Activated CD4-positive, alpha-beta T cell treated with anti-CD3 and anti-CD28 coated beads for 48 hours (primary cell): ENCODE measurements at regions not wholly inside any gene's neighbourhood (a gene's known extent, or its start where the extent isn't known, plus 50 kb on each side); places are given as distances from the start of the nearest gene placed in this dataset.

Experiments
- DNase-seq: peaks from one replicate; pipeline ENCODE4 v3.0.0-alpha.2; 2020

DNA sequence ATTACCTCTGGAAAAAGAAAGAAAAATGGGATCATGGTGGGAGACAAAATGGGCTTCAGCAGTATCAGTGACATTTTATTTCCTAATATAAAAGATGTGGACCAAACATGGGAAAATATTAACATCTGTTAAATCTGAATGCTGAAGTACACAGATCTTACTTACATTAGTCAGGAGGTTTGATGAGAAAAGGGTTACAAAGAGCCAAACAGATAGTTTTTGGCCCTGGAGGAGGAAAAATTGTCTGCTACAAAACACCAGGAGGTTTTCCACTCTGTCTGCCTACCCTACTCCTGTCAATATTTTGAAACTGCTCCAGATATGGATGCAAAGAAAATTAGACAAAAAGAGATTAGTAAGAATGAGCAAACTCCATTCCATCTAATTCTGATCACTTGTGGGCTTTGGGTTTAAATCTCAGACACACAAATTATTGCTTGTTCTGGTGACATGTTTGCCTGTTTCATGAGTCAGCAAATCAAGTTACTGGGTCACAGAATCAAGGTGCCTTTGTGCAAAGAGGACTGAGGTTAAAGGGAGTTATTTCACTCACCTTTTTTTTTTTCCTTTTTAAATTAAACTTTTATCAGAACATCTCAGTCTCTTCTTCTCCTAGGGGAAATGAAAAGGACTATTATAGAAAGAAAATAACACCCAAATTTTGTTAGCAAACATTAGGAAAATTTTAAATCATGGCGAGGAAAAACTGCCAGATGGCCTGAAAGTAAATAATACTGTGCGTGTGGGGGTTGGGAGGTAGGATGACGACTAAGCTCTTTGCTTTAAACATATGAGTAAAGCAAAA lies 87.0 kb upstream of the SPATS2L start:
- DNase-seq = no peak

DNA sequence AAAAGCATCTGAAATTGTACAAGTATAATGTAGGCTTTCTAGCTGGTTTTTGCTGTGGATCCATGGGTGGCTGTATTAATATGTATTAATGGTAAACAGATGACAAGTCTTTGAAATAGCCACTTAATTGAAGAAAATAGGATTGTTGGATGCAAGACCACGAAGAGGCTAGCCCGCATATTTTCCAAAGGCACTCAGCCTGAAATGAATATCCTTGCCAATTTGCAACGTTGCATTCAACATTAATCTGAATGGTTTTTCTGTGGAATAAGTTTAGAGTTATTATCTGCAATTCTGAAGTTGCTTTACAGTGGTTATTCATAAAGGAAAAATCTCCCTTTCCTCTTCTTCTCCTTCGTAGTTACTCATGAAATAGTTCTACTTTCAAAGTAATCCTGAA lies 86.2 kb upstream of the SPATS2L start:
- DNase-seq = no peak

DNA sequence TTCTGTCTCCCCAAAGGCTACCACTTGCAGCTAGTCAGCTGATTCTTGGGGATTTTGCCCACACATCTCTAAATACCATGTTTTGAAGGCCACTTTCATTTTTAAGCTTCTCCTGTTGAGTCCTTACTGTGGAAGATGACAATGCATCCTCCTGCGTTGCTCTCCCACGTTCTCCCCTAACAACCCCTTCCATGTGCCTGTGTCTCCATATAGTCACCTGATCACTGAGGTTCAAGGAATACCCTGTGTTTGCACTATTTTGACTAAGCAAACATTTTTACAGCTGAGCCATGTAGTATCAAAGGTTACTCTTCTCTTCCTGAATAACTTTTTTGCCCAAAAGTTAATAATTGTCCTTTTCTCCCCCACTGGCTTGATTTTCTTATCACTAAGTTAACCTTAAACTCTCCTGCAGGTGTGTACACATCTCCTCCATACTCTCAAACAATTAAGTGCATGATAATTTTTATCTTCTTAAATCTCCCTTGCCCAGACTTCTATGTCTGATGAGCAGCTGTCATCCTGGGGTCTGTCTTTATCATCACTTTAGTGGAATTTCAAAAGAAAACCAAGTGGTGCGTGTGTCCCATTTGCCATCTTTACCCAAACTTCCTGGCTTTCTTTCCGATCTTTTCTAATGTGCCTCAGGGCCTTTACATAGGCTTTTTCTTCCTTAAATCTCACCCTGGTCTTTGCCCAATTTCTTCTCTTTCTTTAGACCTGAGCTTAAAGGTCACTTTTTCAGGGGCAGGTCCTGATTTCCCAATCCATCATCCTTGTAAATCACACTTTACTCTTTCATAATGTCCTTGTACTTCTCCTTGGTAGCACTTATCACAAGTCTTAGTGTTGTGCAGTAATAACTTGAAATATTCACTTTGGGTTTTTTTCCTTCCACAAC lies 85.2 kb upstream of the SPATS2L start:
- no peak for DNase-seq

DNA sequence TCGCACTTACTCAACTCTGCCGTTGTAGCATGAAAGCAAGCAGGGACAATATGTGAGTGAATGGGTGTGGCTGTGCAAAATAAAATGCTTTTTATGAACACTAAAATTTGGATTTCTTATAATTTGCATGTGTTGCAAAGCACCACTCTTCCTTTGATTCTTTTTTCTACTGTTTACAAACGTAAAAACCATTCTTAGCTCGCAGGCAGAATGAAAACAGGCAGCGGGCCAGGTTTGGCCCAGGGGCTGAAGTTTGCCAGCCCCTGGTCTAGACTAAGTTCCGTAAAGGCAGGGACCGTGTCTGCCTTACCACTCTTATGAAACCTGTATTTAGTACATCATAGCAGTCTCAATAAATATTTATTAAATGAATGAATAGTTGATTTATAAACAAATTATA lies 83.7 kb upstream of the SPATS2L start:
- DNase-seq = no peak

DNA sequence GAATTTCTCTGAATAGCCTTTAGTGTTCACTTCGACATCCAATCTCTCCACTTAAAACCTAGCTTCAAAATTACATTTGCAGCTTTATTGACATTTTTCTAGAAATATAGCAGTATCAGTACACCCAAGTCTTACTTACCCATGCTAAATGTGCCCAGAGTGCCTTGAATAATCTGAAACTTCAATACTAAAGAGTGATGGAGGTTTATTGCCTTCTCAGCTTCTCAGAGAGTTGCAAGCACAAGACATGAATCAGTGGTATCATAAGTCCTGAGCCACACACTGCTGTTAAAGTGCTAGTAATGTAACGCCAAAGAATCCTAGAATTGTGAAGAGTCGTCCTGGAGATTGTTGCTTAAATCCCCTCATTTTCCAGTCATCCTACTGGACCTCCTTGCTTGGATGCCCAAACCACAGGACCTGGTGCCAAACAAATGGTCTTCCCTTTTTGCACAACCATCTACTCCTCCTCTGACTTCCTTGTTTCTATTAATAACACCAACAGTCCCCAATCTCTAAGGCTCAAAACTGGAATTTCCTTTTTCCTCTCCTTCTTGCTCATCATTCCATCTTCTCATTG lies 83.2 kb upstream of the SPATS2L start:
- no peak for DNase-seq

DNA sequence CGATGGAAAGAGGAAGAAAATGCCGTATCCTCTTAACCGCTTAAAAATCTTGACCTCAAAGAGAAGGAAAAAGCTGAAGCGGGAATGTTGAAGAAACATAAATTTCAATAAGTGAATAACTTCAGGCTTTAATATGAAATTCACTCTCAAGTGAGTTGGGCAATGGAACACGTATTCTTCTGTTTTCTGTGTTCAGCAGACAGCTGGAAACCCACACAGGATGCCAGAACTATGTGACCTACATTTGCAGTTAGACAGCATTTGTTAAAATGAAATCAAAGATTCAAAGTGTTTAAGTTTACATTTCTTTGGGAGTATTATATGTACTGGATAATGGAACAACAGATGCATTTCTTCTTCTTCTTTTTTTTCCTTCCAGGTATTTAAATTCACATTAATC lies 80.5 kb upstream of the SPATS2L start:
- no peak for DNase-seq

DNA sequence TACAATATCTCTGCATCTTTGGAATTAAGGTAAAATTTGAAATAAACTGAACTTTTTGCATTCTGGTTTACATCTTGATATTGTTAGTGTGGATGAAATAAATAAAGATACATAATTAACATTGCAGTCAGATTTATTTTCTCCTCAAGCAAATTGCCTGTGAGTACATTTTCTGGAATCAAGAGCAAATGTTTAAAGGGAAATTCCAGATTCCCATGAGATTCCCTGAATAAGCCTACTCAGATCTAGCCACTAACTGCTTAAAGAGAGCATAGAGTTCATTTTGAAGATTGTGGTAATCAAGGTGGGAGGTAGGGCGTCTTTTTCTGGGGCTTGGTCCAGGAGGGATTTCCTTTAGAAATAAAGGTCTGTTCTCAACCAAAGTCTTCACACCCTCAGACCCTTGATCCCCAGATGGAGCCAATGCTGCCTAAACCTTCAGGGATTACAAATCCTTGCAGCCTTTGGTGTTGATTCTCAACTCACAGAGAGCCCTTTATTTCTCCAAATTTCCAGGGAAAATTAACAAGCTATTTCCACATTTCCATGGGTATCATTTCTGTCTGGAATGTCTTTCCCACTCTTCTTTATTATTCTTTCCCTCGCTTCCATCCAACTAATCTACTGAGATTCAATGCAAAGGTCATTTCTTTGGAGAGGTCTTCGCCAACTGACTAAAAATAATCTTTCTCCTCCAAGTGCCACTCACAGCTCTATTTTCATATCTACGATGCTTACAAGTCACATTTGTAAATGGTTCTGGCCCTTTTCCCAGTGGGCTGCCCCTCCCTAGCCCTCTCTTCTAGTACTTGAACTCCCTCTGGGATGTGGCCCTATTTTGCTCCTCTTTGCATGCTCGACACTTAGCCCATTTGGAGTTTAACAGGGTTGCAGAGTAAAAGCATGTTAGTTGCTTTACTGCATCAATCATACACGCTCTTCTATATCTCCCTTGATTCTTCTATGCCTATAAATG lies 79.8 kb upstream of the SPATS2L start:
- DNase-seq = no peak

DNA sequence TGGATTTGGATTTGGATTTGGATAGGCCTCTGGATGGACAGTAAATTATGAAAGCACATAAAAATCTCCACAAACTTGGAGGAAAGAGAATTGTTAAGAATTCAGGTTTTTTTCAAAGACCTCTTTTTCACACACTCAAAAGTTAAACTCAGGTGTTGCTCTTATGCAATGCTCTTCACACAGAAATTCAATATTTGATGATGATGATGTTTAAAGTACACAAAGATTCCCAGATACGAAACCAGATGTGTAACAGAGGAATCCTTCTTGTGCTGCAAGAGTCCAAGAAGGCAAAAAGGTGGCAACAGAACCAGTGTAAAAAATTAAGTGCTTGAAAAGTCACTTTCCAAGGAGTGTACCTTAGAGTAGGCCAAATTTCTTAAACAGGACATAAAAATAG lies 75.8 kb upstream of the SPATS2L start:
- DNase-seq = no peak

DNA sequence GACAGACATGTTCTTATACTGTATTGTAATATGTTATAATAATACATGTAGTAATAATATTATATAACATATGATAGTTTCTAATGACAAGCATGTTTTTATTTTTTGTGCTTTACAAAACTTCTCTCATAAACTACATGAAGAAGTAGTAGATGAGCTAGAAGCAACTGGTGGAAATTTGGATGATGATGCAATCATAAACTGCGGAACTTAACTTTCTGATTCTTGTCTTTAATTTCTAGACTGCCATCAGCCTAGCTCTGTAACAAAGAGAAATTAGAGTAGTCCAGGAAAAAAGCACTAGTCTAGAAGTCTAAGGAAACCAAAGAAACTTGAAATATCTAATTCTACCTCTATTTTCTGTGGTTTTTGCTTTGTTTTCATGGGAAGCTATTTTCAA lies 71.0 kb upstream of the SPATS2L start:
- DNase-seq = no peak

DNA sequence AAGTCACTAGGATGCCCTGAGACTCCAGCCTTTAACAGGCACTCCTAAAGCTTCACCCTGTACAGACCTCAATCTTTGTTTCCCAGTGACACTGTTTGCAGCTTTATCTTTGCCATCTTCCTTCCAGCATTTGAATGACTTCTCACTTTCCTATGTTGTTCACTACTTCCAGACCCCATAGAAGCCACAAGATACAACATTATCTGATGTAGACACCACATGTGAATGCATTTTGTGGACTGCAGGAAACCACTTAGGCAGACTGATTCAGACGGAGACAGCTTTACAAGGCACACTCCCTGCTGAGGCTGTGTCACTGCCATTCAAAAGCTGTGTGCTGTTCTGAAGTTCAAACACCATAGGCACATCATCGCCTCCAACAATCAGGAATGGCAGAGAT lies 67.3 kb upstream of the SPATS2L start:
- DNase-seq = peak; percentile 21

DNA sequence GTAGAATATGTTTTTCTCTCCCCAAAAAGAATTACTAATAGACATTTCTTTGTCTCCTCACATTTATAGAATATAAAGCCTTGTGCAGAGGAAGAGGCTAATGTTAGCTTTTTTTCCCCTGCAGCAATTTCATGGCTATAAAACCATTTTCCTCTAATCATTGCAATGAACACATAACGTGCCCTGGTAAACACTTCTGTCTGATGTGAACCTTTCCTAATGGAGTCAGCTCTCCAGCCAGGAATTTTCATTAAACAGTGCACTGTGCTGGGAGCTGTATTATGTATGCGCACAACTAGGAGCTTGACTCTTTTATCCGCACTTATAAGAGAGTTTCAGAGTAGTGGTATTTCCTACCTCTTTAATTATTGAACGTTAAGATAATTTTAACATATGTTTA lies 63.9 kb upstream of the SPATS2L start:
- no peak for DNase-seq

DNA sequence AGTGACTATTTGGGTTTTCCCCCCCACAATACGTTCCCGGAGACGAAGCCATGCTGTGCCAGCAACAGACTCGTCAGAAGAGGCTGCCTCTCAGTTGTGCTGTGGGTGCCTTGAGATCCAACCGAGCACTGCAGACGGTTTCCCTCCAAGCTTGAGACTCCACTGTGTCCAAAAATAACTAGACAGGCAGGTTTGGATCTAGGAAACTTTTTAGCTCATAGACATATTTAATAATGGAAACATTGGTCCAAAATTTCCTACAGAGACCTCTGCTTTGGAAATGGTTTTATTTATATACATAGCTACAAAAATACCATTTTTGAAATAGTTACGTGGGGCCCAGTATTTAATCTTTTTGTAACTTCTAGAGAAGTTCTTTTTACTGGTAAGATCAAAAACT lies 63.1 kb upstream of the SPATS2L start:
- DNase-seq = no peak

DNA sequence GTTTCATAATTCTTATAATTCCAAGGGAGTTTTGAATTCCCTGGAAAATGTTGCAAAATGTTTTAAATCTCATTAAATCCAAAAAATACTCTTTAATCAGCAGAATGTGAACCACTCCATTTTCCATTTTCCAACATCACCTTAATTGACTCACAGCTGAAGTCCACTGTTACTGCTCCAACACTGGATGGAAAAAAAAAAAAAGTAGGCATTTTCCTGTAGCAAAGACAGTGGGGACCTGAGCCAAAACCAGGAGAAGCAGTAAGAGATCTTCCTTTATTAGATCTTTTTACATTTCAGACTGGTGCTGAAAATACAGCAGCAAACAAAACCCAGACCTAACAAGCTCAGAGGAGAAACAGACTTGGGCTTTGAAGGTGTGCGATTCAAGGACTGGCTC lies 62.4 kb upstream of the SPATS2L start:
- no peak for DNase-seq

DNA sequence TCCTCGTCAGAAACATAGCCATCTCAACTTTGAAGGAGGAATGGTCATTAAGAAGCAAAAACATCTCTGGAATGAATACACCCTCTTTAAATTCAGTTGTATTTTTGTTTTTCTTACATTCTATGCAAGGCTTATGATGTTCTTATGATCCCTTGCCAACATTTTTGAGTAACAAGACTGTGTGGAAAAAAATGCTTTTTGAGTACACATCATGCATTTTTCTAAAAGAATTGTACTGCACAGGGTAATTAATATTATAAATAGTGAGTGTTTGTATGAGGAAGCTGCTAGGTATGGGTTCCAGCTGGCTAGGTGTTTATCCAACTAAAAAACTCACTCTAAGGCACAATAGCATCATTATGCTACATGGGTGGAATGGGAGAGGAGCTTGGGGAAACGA lies 59.0 kb upstream of the SPATS2L start:
- DNase-seq = no peak

DNA sequence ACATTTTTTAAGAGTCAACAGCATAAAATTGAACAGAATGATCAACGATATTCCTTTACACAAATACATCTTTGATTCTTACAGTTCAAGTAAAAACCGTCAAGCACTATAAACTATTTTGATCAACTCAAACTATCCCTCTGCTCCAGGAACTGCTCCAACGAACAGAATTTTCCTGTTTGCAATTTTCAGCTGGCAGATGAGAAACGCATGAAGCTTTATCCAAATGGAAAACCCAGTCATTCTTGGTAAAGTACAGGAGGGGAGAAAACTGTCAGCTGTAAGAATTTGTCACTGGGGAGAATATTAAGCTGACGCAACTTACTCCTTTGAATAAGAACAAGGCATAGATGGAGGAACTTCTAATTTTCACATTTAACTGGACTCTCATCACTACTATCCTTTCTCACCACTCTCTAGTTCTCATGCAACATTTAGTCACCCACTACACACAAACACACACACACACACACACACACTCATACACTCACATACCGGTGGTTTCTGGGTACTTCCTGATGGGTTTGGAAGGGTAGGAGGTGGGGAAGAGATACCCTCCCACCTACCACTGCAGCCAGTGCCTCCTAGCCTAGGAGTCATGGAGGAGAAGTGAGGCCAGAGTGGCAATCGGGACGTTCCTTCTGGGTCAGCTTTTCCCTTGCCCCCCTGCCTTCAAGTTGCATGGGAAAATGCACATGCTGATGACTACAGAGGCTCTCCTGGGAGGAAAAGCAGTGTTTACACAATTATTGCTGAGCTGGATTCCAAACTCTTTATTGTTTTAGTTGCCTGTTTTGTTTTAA lies 54.0 kb upstream of the SPATS2L start:
- no peak for DNase-seq

DNA sequence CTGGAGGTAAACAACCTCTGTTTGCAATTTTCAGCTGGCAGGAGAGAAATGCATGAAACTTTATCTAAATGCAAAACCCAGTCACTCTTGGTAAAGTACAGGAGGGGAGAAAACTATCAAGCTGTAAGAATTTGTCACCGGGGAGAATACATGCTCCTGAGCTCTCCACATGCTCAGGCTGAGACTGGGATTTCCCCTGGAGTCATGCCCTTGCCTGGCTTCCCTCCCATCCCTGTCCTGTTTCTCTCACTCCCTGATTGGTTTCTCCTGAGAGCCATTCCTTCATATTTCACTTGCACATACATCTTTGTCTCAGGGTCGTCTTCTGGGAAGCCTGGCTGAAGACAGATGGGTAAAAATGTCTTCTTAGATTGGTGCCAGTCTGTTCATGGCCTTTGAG lies 52.9 kb upstream of the SPATS2L start:
- DNase-seq = no peak

DNA sequence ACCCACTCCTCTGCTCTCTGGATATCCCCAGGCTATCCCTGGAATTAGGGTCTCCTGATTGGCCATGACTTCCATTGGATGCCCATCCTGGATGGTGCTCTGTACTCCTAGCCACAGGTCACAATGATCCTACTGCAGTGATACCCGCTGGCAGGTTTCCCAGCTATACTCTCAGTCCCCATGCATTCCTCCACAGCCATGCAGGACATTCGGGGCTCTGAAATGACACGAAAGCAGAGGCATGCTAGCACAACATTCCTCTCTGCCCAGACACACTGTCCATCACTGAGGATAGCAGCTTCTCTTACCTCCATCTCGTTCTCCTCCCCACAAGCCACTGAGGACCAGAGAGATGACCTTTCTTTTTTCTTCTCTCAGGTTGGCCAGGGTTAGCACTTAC lies 51.7 kb upstream of the SPATS2L start:
- no peak for DNase-seq

DNA sequence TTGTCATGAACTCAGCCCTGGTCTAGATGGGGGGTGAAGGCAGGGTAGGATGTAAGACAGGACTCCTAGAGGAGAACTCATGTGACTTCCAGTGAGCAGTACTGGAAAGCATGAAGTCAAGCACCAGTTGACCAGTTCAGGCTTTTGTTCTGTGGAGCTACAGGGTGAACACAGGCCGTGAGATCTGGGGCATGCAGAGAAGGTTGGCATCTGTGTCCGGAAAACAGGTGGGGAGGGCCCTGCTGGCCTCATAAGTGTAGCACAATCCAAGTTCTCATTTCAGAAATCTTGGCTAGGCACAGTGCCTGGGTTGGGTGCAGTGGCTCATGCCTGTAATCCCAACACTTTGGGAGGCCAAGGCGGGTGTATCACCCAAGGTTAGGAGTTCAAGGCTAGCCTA lies 50.9 kb upstream of the SPATS2L start:
- DNase-seq = no peak
